Mesenchymal stem cell (in vitro differentiated cells and primary cell): ENCODE measurements at regions not wholly inside any gene's neighbourhood (a gene's known extent, or its start where the extent isn't known, plus 50 kb on each side); places are given as distances from the start of the nearest gene placed in this dataset.

Source experiments
- DNase-seq: peaks from one replicate; pipeline ENCODE4 v3.0.0-alpha.2; 2013
- H2AFZ ChIP-seq: one replicate; pipeline ENCODE4 v1.6.1; 2013; ENCODE audit warnings: low read depth, mild to moderate bottlenecking, control low read depth, inconsistent platforms, low read length, moderate library complexity
- H2AK5ac ChIP-seq: 2 replicates; pipeline ENCODE4 v1.6.1; 2013; ENCODE audit warnings: low read length, moderate library complexity, mild to moderate bottlenecking, inconsistent platforms; ENCODE audit not compliant: severe bottlenecking
- H2BK120ac ChIP-seq: one replicate; pipeline ENCODE4 v1.6.1; 2013; ENCODE audit warnings: low read depth, mild to moderate bottlenecking, inconsistent platforms, low read length, moderate library complexity
- H2BK12ac ChIP-seq, 2 experiments: one replicate each; pipeline ENCODE4 v1.6.1; 2013; ENCODE audit warnings: inconsistent platforms in 2 of 2, low read length in 2 of 2, mild to moderate bottlenecking in 2 of 2, moderate library complexity in 2 of 2, control low read depth in 1 of 2
- H2BK15ac ChIP-seq: one replicate; pipeline ENCODE4 v1.6.1; 2013; ENCODE audit warnings: mild to moderate bottlenecking, low read depth, inconsistent platforms; ENCODE audit not compliant: poor library complexity, severe bottlenecking
- H2BK5ac ChIP-seq: 2 replicates; pipeline ENCODE4 v1.6.1; 2013; ENCODE audit warnings: low read depth, mild to moderate bottlenecking, low read length, control low read depth, inconsistent platforms; ENCODE audit not compliant: poor library complexity, severe bottlenecking
- H3K14ac ChIP-seq, 2 experiments: one replicate each; pipeline ENCODE4 v1.6.1; 2013; ENCODE audit warnings: inconsistent platforms in 2 of 2, low read length in 2 of 2, control low read depth in 1 of 2, mild to moderate bottlenecking in 1 of 2, moderate library complexity in 1 of 2
- H3K18ac ChIP-seq, 2 experiments: one replicate each; pipeline ENCODE4 v1.6.1; 2013; ENCODE audit warnings: inconsistent platforms in 2 of 2, low read length in 2 of 2, control low read depth in 1 of 2, low read depth in 1 of 2, mild to moderate bottlenecking in 1 of 2
- H3K23ac ChIP-seq, 2 experiments: one replicate each; pipeline ENCODE4 v1.6.1; 2013; ENCODE audit warnings: inconsistent platforms in 2 of 2, low read length in 2 of 2, mild to moderate bottlenecking in 2 of 2, moderate library complexity in 2 of 2, control low read depth in 1 of 2
- H3K27ac ChIP-seq: 2 replicates; pipeline ENCODE4 v1.5.1; 2013; ENCODE audit warnings: mild to moderate bottlenecking, moderate library complexity, low read length, control low read depth, inconsistent platforms; ENCODE audit not compliant: poor library complexity, severe bottlenecking
- H3K27me3 ChIP-seq, 2 experiments: 2 replicates each; pipeline versions ENCODE4 v1.6.1 to v1.7.0; 2013; ENCODE audit warnings: low read length in 2 of 2, mild to moderate bottlenecking in 2 of 2, moderate library complexity in 2 of 2, control low read depth in 1 of 2, inconsistent platforms in 1 of 2; ENCODE audit not compliant: control insufficient read depth in 1 of 2, insufficient read depth in 1 of 2
- H3K36me3 ChIP-seq, 2 experiments: 2 replicates each; pipeline versions ENCODE4 v1.6.1 to v1.7.0; 2013; ENCODE audit warnings: low read length in 2 of 2, control low read depth in 1 of 2, inconsistent platforms in 1 of 2, low read depth in 1 of 2, mild to moderate bottlenecking in 1 of 2; ENCODE audit not compliant: insufficient read depth in 2 of 2, control insufficient read depth in 1 of 2
- H3K4ac ChIP-seq, 2 experiments: one replicate each; pipeline ENCODE4 v1.6.1; 2013; ENCODE audit warnings: inconsistent platforms in 2 of 2, low read length in 2 of 2, mild to moderate bottlenecking in 2 of 2, moderate library complexity in 2 of 2, control low read depth in 1 of 2, low read depth in 1 of 2
- H3K4me1 ChIP-seq: 2 replicates; pipeline ENCODE4 v1.6.1; 2013; ENCODE audit warnings: low read depth, low read length, control low read depth; ENCODE audit not compliant: control insufficient read depth, insufficient read depth
- H3K4me2 ChIP-seq: 2 replicates; pipeline ENCODE4 v1.6.1; 2013; ENCODE audit warnings: low read length, mild to moderate bottlenecking, inconsistent platforms; ENCODE audit not compliant: poor library complexity, severe bottlenecking
- H3K4me3 ChIP-seq, 2 experiments: 2 replicates each; pipeline versions ENCODE4 v1.5.1 to v1.7.0; 2013; ENCODE audit warnings: low read length in 2 of 2, mild to moderate bottlenecking in 2 of 2, control low read depth in 1 of 2, low read depth in 1 of 2; ENCODE audit not compliant: insufficient read depth in 1 of 2
- H3K79me1 ChIP-seq: replicated peaks from 2 replicates; pipeline ENCODE4 v1.6.1; 2013; ENCODE audit warnings: mild to moderate bottlenecking, control low read depth, low read length, inconsistent platforms; ENCODE audit not compliant: poor library complexity, severe bottlenecking
- H3K9ac ChIP-seq: 2 replicates; pipeline ENCODE4 v1.7.0; 2013; ENCODE audit warnings: mild to moderate bottlenecking, low read length, moderate library complexity
- H3K9me3 ChIP-seq: 2 replicates; pipeline ENCODE4 v1.7.0; 2013; ENCODE audit warnings: mild to moderate bottlenecking, low read length; ENCODE audit not compliant: control insufficient read depth
- H4K8ac ChIP-seq: one replicate; pipeline ENCODE4 v1.6.1; 2013; ENCODE audit warnings: inconsistent platforms, mild to moderate bottlenecking, low read length, moderate library complexity
- H4K91ac ChIP-seq: one replicate; pipeline ENCODE4 v1.6.1; 2013; ENCODE audit warnings: mild to moderate bottlenecking, low read length, inconsistent platforms
- WGBS: methylation state at CpG from one replicate; pipeline ENCODE4 v1.1.7; 2013; ENCODE audit warnings: mixed read lengths; 5-methylcytosine and 5-hydroxymethylcytosine counted together

DNA sequence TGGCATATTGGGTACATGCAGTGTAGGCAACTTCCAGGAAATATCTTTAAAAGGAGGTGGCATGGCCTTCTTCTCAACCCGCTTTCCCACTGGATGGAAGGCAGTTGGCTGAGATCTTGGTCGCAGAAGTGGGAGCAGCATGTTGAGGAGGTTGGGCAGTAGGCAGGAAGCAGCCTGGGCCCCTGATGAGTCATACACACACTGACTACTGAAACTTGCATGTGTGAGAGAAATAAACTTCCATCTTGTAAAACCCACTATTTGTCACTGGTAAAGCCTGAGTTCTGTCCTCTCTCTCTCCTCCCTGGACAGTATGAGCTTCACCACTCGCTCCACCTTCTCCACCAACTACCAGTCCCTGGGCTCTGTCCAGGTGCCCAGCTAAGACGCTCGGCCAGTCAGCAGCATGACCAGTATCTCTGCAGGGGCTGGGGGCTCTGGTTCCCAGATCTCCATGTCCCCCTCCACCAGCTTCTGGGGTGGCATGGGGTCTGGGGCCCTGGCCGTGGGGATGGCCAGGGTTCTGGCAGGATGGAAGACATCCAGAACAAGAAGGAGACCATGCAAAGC, 233.8 kb upstream of the SPRED2 start:
- WGBS: 60% methylated on average over 6 of the region's 6 CpGs
- no peak overlapping the region for H3K27ac ChIP-seq
- no peak overlapping the region for H3K14ac ChIP-seq
- peaks cover 14% of the 10 kb centered on the region for H3K4me1 ChIP-seq
- peak overlapping the region; percentile 95 for H4K8ac ChIP-seq
- H2BK12ac ChIP-seq: peak overlapping the region; percentile 79 to 84
- H3K23ac ChIP-seq: no peak overlapping the region
- H2BK5ac ChIP-seq: no peak overlapping the region
- no peak overlapping the region for H3K9ac ChIP-seq
- no peak overlapping the region for H3K4me2 ChIP-seq
- peak; percentile 86 for DNase-seq
- H3K9me3 ChIP-seq: peaks cover 18% of the 10 kb centered on the region
- no peaks in the 10 kb centered on the region for H3K79me1 ChIP-seq
- peak overlapping the region; percentile 91 for H2BK120ac ChIP-seq
- H3K27me3 ChIP-seq: peaks cover 0 to 29% of the 10 kb centered on the region in 2 experiments
- peak overlapping the region; percentile 64 to 86 for H3K18ac ChIP-seq
- H3K4ac ChIP-seq: peak overlapping the region; percentile 71 to 86
- peak overlapping the region; percentile 95 for H4K91ac ChIP-seq
- no peak overlapping the region for H2AFZ ChIP-seq
- H3K36me3 ChIP-seq: no peaks in the 10 kb centered on the region
- peak overlapping the region; percentile 49 for H2AK5ac ChIP-seq
- H2BK15ac ChIP-seq: peak overlapping the region; percentile 95
- no peak overlapping the region for H3K4me3 ChIP-seq

DNA sequence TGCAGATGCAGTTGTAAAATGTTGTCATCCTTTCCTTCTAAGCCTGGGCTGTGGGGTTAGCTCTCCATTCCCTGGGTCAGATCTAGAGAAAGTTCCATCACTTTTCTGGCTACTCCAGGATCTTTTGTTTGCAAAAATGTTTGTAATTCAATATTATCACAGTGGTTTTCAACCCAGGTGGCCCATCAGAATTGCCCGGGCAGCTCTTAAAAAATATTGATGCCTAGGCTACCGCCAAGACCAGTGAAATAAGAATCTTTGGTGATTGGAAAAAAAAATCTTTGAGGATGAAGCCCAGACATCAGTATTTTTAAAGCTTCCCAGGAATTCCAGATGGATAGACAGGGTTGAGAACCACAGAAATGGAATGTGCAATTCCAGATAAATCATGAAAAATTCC, 232.5 kb upstream of the SPRED2 start:
- H3K4me2 ChIP-seq: no peak overlapping the region
- no peak overlapping the region for H3K14ac ChIP-seq
- no peak overlapping the region for H4K8ac ChIP-seq
- 94% methylated on average over 2 of the region's 2 CpGs for WGBS
- DNase-seq: no peak
- H3K9ac ChIP-seq: no peak overlapping the region
- no peaks in the 10 kb centered on the region for H3K36me3 ChIP-seq
- no peak overlapping the region for H3K4ac ChIP-seq
- no peak overlapping the region for H2BK15ac ChIP-seq
- no peak overlapping the region for H2BK5ac ChIP-seq
- no peak overlapping the region for H2AK5ac ChIP-seq
- no peak overlapping the region for H2BK120ac ChIP-seq
- H3K27me3 ChIP-seq: peaks cover 0 to 38% of the 10 kb centered on the region in 2 experiments
- H3K23ac ChIP-seq: no peak overlapping the region
- H3K4me1 ChIP-seq: peaks cover 16% of the 10 kb centered on the region
- H3K18ac ChIP-seq: no peak overlapping the region
- no peak overlapping the region for H3K27ac ChIP-seq
- no peak overlapping the region for H4K91ac ChIP-seq
- H3K79me1 ChIP-seq: no peaks in the 10 kb centered on the region
- H3K4me3 ChIP-seq: no peak overlapping the region
- H2AFZ ChIP-seq: no peak overlapping the region
- H3K9me3 ChIP-seq: peaks cover 18% of the 10 kb centered on the region
- no peak overlapping the region for H2BK12ac ChIP-seq

DNA sequence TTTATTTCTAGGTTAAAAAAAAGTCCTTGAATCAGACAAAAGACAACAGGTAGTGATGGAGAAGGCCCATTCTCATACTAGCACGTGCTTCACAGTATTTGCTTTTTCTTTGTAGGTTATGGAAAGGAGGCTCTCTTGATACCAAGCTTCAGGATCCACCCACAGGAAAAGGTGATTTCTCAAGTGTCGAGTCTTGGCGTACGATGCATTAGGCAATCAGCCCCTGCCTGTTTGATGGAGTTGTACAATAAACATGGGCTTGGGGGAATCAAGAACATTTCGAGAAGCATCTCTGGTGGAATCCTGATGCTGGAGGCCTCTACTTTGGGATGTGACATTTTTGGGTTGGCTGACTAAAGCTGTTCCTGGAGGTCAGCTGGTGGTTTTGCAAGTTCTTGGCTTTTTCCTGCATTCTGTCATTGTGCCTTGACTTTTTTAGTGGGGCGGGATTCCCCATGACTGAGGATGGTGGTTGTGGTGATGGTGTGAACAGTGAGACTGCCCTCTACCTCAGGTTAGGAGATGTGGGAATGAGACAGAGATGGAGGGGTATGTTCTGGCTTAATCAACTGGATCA, 231.5 kb upstream of the SPRED2 start:
- Histone ChIP-seq H3K27ac (no peak overlapping the region), H3K23ac (no peak overlapping the region), H3K4me1 (peaks cover 20% of the 10 kb centered on the region), H3K27me3 (peaks cover 0 to 40% of the 10 kb centered on the region in 2 experiments), H3K18ac (peak overlapping the region in 1 of 2 experiments; percentile 21), H4K8ac (no peak overlapping the region), H2BK15ac (no peak overlapping the region), H4K91ac (no peak overlapping the region), H2AFZ (no peak overlapping the region), H3K9me3 (peaks cover 10% of the 10 kb centered on the region), H2AK5ac (peak overlapping the region; percentile 36), H3K4me2 (no peak overlapping the region), H3K4ac (no peak overlapping the region), H3K14ac (no peak overlapping the region), H2BK12ac (peak overlapping the region in 1 of 2 experiments; percentile 29), H3K36me3 (no peaks in the 10 kb centered on the region), H3K9ac (no peak overlapping the region), H2BK120ac (no peak overlapping the region), H3K79me1 (no peaks in the 10 kb centered on the region), H3K4me3 (no peak overlapping the region), H2BK5ac (no peak overlapping the region)
- 89% methylated on average over 6 of the region's 6 CpGs for WGBS
- peak; percentile 51 for DNase-seq

DNA sequence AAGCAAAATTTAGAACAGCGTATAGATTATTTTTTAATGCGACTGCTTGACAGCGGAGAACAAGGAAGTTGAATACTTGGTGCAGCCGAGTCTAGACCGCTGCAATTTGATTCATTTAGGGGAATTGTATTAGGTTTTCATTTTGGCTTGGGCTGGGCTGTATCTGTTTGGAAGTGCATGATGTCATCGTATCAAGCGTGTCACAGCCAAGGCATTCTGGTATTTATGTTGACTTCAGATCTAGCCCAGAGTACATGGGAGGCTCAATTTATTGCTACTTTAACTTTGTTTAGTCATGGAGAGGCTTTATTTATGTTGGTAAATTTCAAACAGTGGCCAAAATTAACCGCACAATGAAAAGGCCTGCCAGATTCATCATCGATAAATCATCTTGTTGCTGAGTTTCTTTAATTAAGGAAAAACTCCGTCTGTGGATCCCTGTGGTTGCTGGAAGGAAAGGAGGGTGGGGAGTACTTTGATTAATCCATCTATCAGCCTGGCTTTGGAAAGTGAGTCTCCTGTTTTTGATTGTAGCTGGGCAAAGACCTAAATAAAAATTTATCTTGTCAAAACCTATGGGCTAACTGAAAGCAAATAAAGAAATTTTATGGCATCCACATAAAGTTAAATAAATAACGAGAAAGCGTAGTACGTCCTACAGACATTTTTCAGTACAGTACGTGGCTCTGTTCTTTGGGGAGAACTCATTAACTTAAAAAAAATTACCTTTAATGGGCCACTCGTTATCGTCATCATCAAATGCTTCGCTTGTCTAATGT, 230.4 kb upstream of the SPRED2 start:
- Histone ChIP-seq H3K23ac (no peak overlapping the region), H2BK15ac (no peak overlapping the region), H3K4me1 (peaks cover 28% of the 10 kb centered on the region), H2AFZ (no peak overlapping the region), H3K27me3 (peaks cover 0 to 42% of the 10 kb centered on the region in 2 experiments), H3K4ac (no peak overlapping the region), H3K4me2 (peak overlapping the region; percentile 58), H3K9ac (peak overlapping the region; percentile 40), H3K4me3 (peak overlapping the region in 1 of 2 experiments; percentile 50), H4K8ac (no peak overlapping the region), H3K79me1 (no peaks in the 10 kb centered on the region), H3K18ac (no peak overlapping the region), H3K14ac (no peak overlapping the region), H4K91ac (no peak overlapping the region), H2BK12ac (no peak overlapping the region), H3K9me3 (no peaks in the 10 kb centered on the region), H3K36me3 (no peaks in the 10 kb centered on the region), H2BK120ac (no peak overlapping the region), H3K27ac (peak overlapping the region; percentile 33), H2AK5ac (peak overlapping the region; percentile 67), H2BK5ac (no peak overlapping the region)
- WGBS: 59% methylated on average over 17 of the region's 17 CpGs
- peak; percentile 94 for DNase-seq
